ENCODE measurements at regions not wholly inside any gene's neighbourhood (a gene's known extent, or its start where the extent isn't known, plus 50 kb on each side); places are given as distances from the start of the nearest gene placed in this dataset.

GRCh38 chr16:72666267-72666666, 381.7 kb downstream of the ZFHX3 start:
- Histone ChIP-seq H3K4me3 (no peak overlapping the region), H3K36me3 (no peaks in the 10 kb centered on the region), H3K27ac (no peak overlapping the region), H3K9me3 (no peaks in the 10 kb centered on the region), H3K4me1 (peaks cover 0 to 10% (median 7%) of the 10 kb centered on the region in 4 donors), H3K27me3 (no peaks in the 10 kb centered on the region)
- no peak for TF ChIP-seq CTCF (IDR thresholded peaks at IDR 0.05)
- DNase-seq = no peak
- intact Hi-C loops (cut with DNase I; ENCODE audit: low total_unique reads) = no loop called here

GRCh38 chr16:72665701-72666100, 382.2 kb downstream of the ZFHX3 start:
- no peaks in the 10 kb centered on the region for H3K36me3 ChIP-seq
- no peaks in the 10 kb centered on the region for H3K27me3 ChIP-seq
- peak overlapping the region; percentile 70 to 75 for H3K4me3 ChIP-seq
- H3K9me3 ChIP-seq = no peaks in the 10 kb centered on the region
- DNase-seq = no peak
- TF ChIP-seq CTCF (IDR thresholded peaks at IDR 0.05) = no peak
- peak overlapping the region in 1 of 2 donors; percentile 63 for H3K27ac ChIP-seq
- peaks cover 0 to 10% (median 7%) of the 10 kb centered on the region in 4 donors for H3K4me1 ChIP-seq
- intact Hi-C loops (cut with DNase I; ENCODE audit: low total_unique reads) = no loop called here

GRCh38 chr16:72664509-72665408, 383.2 kb downstream of the ZFHX3 start:
- H3K27ac ChIP-seq = peak overlapping the region; percentile 50 to 63
- intact Hi-C loops (cut with DNase I; ENCODE audit: low total_unique reads) = no loop called here

GRCh38 chr16:72664056-72664508, 383.8 kb downstream of the ZFHX3 start:
- no peaks in the 10 kb centered on the region for H3K27me3 ChIP-seq
- no peak for DNase-seq
- TF ChIP-seq CTCF (IDR thresholded peaks at IDR 0.05) = no peak
- H3K27ac ChIP-seq = peak overlapping the region; percentile 50 to 63
- intact Hi-C loops (cut with DNase I; ENCODE audit: low total_unique reads) = no loop called here
- H3K36me3 ChIP-seq = no peaks in the 10 kb centered on the region
- peak overlapping the region; percentile 70 to 75 for H3K4me3 ChIP-seq
- H3K4me1 ChIP-seq = peaks cover 0 to 10% (median 7%) of the 10 kb centered on the region in 4 donors
- H3K9me3 ChIP-seq = no peaks in the 10 kb centered on the region

More at GRCh38 chr16:72664509-72665408, 383.2 kb downstream of the ZFHX3 start:
- H3K4me3 ChIP-seq = peak overlapping the region; percentile 70 to 75
- TF ChIP-seq CTCF (IDR thresholded peaks at IDR 0.05) = peak; percentile 18 to 19
- peaks cover 0 to 10% (median 7%) of the 10 kb centered on the region in 4 donors for H3K4me1 ChIP-seq
- peak; percentile 97 to 98 for DNase-seq
- no peaks in the 10 kb centered on the region for H3K9me3 ChIP-seq
- no peaks in the 10 kb centered on the region for H3K36me3 ChIP-seq
- H3K27me3 ChIP-seq = no peaks in the 10 kb centered on the region

GRCh38 chr16:72658888-72659717, 388.8 kb downstream of the ZFHX3 start:
- H3K36me3 ChIP-seq = no peaks in the 10 kb centered on the region
- H3K4me3 ChIP-seq = no peak overlapping the region
- no peak overlapping the region for H3K27ac ChIP-seq
- H3K4me1 ChIP-seq = peaks cover 0 to 6% (median 5%) of the 10 kb centered on the region in 4 donors
- no peak for DNase-seq
- no peak for TF ChIP-seq CTCF (IDR thresholded peaks at IDR 0.05)
- intact Hi-C loops (cut with DNase I; ENCODE audit: low total_unique reads) = no loop called here
- no peaks in the 10 kb centered on the region for H3K27me3 ChIP-seq
- H3K9me3 ChIP-seq = no peaks in the 10 kb centered on the region

All from tibial artery (tissue), 4 donors.